Spinal cord (tissue), 9 donors: ENCODE measurements at regions not wholly inside any gene's neighbourhood (a gene's known extent, or its start where the extent isn't known, plus 50 kb on each side); places are given as distances from the start of the nearest gene placed in this dataset.
A peak's percentile ranks its signal among the peaks of the same experiment; 100 is the strongest.

Source experiments
- DNase-seq, 6 donors: peaks; one replicate each; pipeline versions ENCODE4 v3.0.0 to v3.0.0-alpha.2; 2013 to 2015; ENCODE audit warnings: low spot score in 6 of 6, low read depth in 4 of 6
- H3K27ac ChIP-seq: one replicate; pipeline ENCODE4 v1.5.1; 2013; ENCODE audit warnings: low read depth, low read length, control low read depth
- H3K27me3 ChIP-seq: one replicate; pipeline ENCODE4 v1.6.1; 2013; ENCODE audit warnings: low read length; ENCODE audit not compliant: control insufficient read depth, insufficient read depth
- H3K36me3 ChIP-seq: one replicate; pipeline ENCODE4 v1.6.1; 2013; ENCODE audit warnings: low read length; ENCODE audit not compliant: control insufficient read depth, insufficient read depth
- H3K4me1 ChIP-seq: one replicate; pipeline ENCODE4 v1.6.1; 2013; ENCODE audit warnings: low read length; ENCODE audit not compliant: control insufficient read depth, insufficient read depth
- H3K4me3 ChIP-seq: one replicate; pipeline ENCODE4 v1.5.1; 2013; ENCODE audit warnings: low read depth, low read length, control low read depth
- H3K9me3 ChIP-seq: one replicate; pipeline ENCODE4 v1.6.1; 2013; ENCODE audit warnings: low read length; ENCODE audit not compliant: control insufficient read depth, insufficient read depth
- WGBS: methylation state at CpG from one replicate; pipeline ENCODE4 v1.1.5; 2013; ENCODE audit warnings: missing lambda C conversion rate; ENCODE audit not compliant: insufficient coverage; 5-methylcytosine and 5-hydroxymethylcytosine counted together
- donor health status: healthy.

GRCh38 chr3:110758208-110758607 lies 313.4 kb upstream of the NECTIN3 start:
- no peaks in the 10 kb centered on the region for H3K4me1 ChIP-seq
- WGBS: 80% methylated on average over 1 of the region's 2 CpGs
- H3K27me3 ChIP-seq: no peaks in the 10 kb centered on the region
- DNase-seq: no peak
- H3K4me3 ChIP-seq: no peak overlapping the region
- no peaks in the 10 kb centered on the region for H3K9me3 ChIP-seq
- H3K27ac ChIP-seq: no peak overlapping the region
- H3K36me3 ChIP-seq: no peaks in the 10 kb centered on the region

GRCh38 chr3:110767156-110767555 lies 304.5 kb upstream of the NECTIN3 start:
- Histone ChIP-seq H3K27ac (no peak overlapping the region), H3K27me3 (no peaks in the 10 kb centered on the region), H3K4me3 (no peak overlapping the region), H3K9me3 (no peaks in the 10 kb centered on the region), H3K4me1 (no peaks in the 10 kb centered on the region), H3K36me3 (no peaks in the 10 kb centered on the region)
- DNase-seq: no peak
- 73% methylated on average over 2 of the region's 2 CpGs for WGBS

- DNase-seq: no peak
- Histone ChIP-seq H3K4me1 (no peaks in the 10 kb centered on the region), H3K4me3 (no peak overlapping the region), H3K27me3 (no peaks in the 10 kb centered on the region), H3K9me3 (no peaks in the 10 kb centered on the region), H3K27ac (no peak overlapping the region), H3K36me3 (no peaks in the 10 kb centered on the region)
These were observed 303.8 kb upstream of the NECTIN3 start for GRCh38 chr3:110767838-110768237.

GRCh38 chr3:110773413-110773954 lies 298.1 kb upstream of the NECTIN3 start:
- H3K27me3 ChIP-seq: no peaks in the 10 kb centered on the region
- H3K36me3 ChIP-seq: no peaks in the 10 kb centered on the region
- peak in 1 of 6 donors; percentile 19 for DNase-seq
- no peaks in the 10 kb centered on the region for H3K4me1 ChIP-seq
- H3K9me3 ChIP-seq: no peaks in the 10 kb centered on the region
- 46% methylated on average over 6 of the region's 9 CpGs for WGBS
- H3K27ac ChIP-seq: no peak overlapping the region
- H3K4me3 ChIP-seq: no peak overlapping the region

GRCh38 chr3:110774496-110775265 lies 296.9 kb upstream of the NECTIN3 start:
- WGBS: 89% methylated on average over 1 of the region's 7 CpGs
- H3K36me3 ChIP-seq: no peaks in the 10 kb centered on the region
- H3K27me3 ChIP-seq: no peaks in the 10 kb centered on the region
- DNase-seq: no peak
- no peaks in the 10 kb centered on the region for H3K9me3 ChIP-seq
- no peaks in the 10 kb centered on the region for H3K4me1 ChIP-seq
- H3K27ac ChIP-seq: no peak overlapping the region
- no peak overlapping the region for H3K4me3 ChIP-seq

GRCh38 chr3:110779581-110779980 lies 292.0 kb upstream of the NECTIN3 start:
- no CpG with 5 or more reads among the region's 2 CpGs for WGBS
- Histone ChIP-seq H3K9me3 (no peaks in the 10 kb centered on the region), H3K36me3 (no peaks in the 10 kb centered on the region), H3K4me1 (no peaks in the 10 kb centered on the region), H3K27me3 (no peaks in the 10 kb centered on the region), H3K27ac (no peak overlapping the region), H3K4me3 (no peak overlapping the region)
- no peak for DNase-seq

GRCh38 chr3:110783541-110783940 lies 288.1 kb upstream of the NECTIN3 start:
- Histone ChIP-seq H3K27me3 (no peaks in the 10 kb centered on the region), H3K36me3 (no peaks in the 10 kb centered on the region), H3K4me1 (no peaks in the 10 kb centered on the region), H3K9me3 (peaks cover 6% of the 10 kb centered on the region), H3K27ac (no peak overlapping the region), H3K4me3 (no peak overlapping the region)
- DNase-seq: peak in 1 of 6 donors; percentile 15
- WGBS: 50% methylated on average over 1 of the region's 3 CpGs

GRCh38 chr3:110788794-110789193 lies 282.8 kb upstream of the NECTIN3 start:
- WGBS: no CpG with 5 or more reads among the region's 1 CpG
- Histone ChIP-seq H3K4me3 (no peak overlapping the region), H3K27ac (no peak overlapping the region), H3K9me3 (peaks cover 6% of the 10 kb centered on the region), H3K36me3 (no peaks in the 10 kb centered on the region), H3K4me1 (no peaks in the 10 kb centered on the region), H3K27me3 (no peaks in the 10 kb centered on the region)
- DNase-seq: no peak

- H3K9me3 ChIP-seq: peaks cover 6% of the 10 kb centered on the region
- no peak overlapping the region for H3K4me3 ChIP-seq
- no CpG with 5 or more reads among the region's 2 CpGs for WGBS
- no peak for DNase-seq
- H3K4me1 ChIP-seq: no peaks in the 10 kb centered on the region
- H3K36me3 ChIP-seq: no peaks in the 10 kb centered on the region
- no peaks in the 10 kb centered on the region for H3K27me3 ChIP-seq
- no peak overlapping the region for H3K27ac ChIP-seq
These were observed 282.3 kb upstream of the NECTIN3 start for GRCh38 chr3:110789315-110789714.

- Histone ChIP-seq H3K36me3 (no peaks in the 10 kb centered on the region), H3K4me3 (no peak overlapping the region), H3K27ac (no peak overlapping the region), H3K4me1 (no peaks in the 10 kb centered on the region), H3K27me3 (no peaks in the 10 kb centered on the region), H3K9me3 (peaks cover 6% of the 10 kb centered on the region)
- 50% methylated on average over 1 of the region's 2 CpGs for WGBS
- DNase-seq: peak in 1 of 6 donors; percentile 2
These were observed 281.0 kb upstream of the NECTIN3 start for GRCh38 chr3:110790631-110791030.
